ENCODE measurements at regions not wholly inside any gene's neighbourhood (a gene's known extent, or its start where the extent isn't known, plus 50 kb on each side); places are given as distances from the start of the nearest gene placed in this dataset.
"Not testable (repeated sequence)": the region's sequence is repeated elsewhere in the genome, so short reads cannot be mapped to it uniquely, and the experiment has no call there.

DNA sequence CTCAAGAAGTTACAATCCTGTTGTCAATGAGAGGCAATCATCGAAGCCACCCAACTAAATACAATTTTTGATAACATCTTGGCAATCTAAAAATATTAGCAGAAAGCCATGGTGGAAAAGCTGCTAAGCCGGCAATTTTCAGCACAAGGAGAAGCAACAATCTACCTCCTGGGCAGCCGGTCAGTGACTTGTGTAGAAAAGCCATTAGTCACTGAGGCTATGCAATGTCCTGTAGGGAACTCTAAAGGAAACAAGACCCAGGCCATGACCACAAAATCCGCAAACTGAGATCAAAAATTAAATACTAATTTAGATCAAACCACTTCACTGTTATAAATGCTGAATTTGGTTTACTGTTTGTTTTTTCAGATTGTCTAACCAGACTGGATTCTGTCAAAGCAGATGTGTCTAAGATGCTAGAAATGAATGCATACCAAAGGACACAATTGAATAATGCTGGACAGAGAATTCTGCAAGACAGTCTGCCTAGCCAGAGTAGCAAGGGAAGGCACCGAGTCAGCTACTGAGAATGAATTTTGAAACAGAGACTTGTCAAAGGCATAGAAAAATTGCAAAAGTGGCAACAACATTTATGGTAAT is 384.8 kb downstream of the PRELID2 start:
- DNase-seq (no peak), ATAC-seq (ENCODE audit: low read depth in 2 of 2) (no peak)
- H3K9me3 Mint-ChIP-seq: peaks cover 0 to 8% (median 4%) of the 10 kb centered on the region in 7 donors
- Histone ChIP-seq H3K9me3 (ENCODE audit: control insufficient read depth in 2 of 2, low read length in 2 of 2) (no peaks in the 10 kb centered on the region), H3K36me3 (ENCODE audit: control insufficient read depth, insufficient read depth, low read length) (no peaks in the 10 kb centered on the region), H3K4me3 (ENCODE audit: low read depth, low read length) (no peak overlapping the region), H3K27ac (ENCODE audit: insufficient read depth, low read length, poor library complexity, severe bottlenecking) (no peak overlapping the region), H3K4me1 (ENCODE audit: control insufficient read depth, insufficient read depth, low read length, poor library complexity, severe bottlenecking) (no peaks in the 10 kb centered on the region), H3K27me3 (ENCODE audit: control insufficient read depth, insufficient read depth, low read length) (no peaks in the 10 kb centered on the region)
- no peaks in the 10 kb centered on the region for H3K36me3 Mint-ChIP-seq
- H3K27me3 Mint-ChIP-seq: no peaks in the 10 kb centered on the region
- no peak overlapping the region for H3K27ac Mint-ChIP-seq
- H3K4me1 Mint-ChIP-seq: no peaks in the 10 kb centered on the region
- H3K4me3 Mint-ChIP-seq: no peak overlapping the region

GRCh38 chr5:145449794-145450193 is 385.3 kb downstream of the PRELID2 start:
- no peak overlapping the region for H3K27ac ChIP-seq (ENCODE audit: insufficient read depth, low read length, poor library complexity, severe bottlenecking)
- no peaks in the 10 kb centered on the region for H3K4me1 ChIP-seq (ENCODE audit: control insufficient read depth, insufficient read depth, low read length, poor library complexity, severe bottlenecking)
- Mint-ChIP-seq H3K36me3 (no peaks in the 10 kb centered on the region), H3K4me3 (no peak overlapping the region), H3K27me3 (no peaks in the 10 kb centered on the region), H3K27ac (no peak overlapping the region), H3K4me1 (no peaks in the 10 kb centered on the region), H3K9me3 (peaks cover 0 to 8% (median 5%) of the 10 kb centered on the region in 7 donors)
- H3K9me3 ChIP-seq (ENCODE audit: control insufficient read depth in 2 of 2, low read length in 2 of 2): no peaks in the 10 kb centered on the region
- no peaks in the 10 kb centered on the region for H3K27me3 ChIP-seq (ENCODE audit: control insufficient read depth, insufficient read depth, low read length)
- H3K4me3 ChIP-seq (ENCODE audit: low read depth, low read length): no peak overlapping the region
- DNase-seq (no peak), ATAC-seq (ENCODE audit: low read depth in 2 of 2) (no peak)
- no peaks in the 10 kb centered on the region for H3K36me3 ChIP-seq (ENCODE audit: control insufficient read depth, insufficient read depth, low read length)

- not testable (repeated sequence) for H3K4me1 Mint-ChIP-seq; DNase-seq; H3K27me3 Mint-ChIP-seq; H3K27me3 ChIP-seq (ENCODE audit: control insufficient read depth, insufficient read depth, low read length); H3K9me3 Mint-ChIP-seq; H3K4me3 Mint-ChIP-seq; H3K27ac ChIP-seq (ENCODE audit: insufficient read depth, low read length, poor library complexity, severe bottlenecking); ATAC-seq (ENCODE audit: low read depth in 2 of 2); H3K9me3 ChIP-seq (ENCODE audit: control insufficient read depth in 2 of 2, low read length in 2 of 2); H3K4me1 ChIP-seq (ENCODE audit: control insufficient read depth, insufficient read depth, low read length, poor library complexity, severe bottlenecking); H3K27ac Mint-ChIP-seq; H3K4me3 ChIP-seq (ENCODE audit: low read depth, low read length); H3K36me3 Mint-ChIP-seq; H3K36me3 ChIP-seq (ENCODE audit: control insufficient read depth, insufficient read depth, low read length)
Measured at GRCh38 chr5:145446875-145447274, 388.3 kb downstream of the PRELID2 start.

DNA sequence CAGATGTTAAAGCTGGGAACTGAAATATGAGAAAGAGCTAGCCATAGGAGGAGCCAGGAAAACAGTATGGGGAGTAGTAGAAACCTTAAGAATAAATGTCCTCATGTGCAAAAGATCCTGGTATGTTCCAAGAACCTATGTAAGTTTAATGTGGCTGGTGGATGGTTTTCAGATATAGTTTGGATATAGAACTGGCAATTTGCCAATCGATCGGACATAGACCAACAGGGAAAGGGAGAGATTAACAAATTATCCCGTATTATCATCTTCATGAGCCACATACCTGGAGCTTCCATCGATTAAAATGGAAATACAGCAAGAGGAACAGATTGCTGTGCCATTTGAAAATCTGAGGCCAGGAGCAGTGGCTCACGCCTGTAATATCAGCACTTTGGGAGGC is 388.7 kb downstream of the PRELID2 start:
- no peak for DNase-seq

DNA sequence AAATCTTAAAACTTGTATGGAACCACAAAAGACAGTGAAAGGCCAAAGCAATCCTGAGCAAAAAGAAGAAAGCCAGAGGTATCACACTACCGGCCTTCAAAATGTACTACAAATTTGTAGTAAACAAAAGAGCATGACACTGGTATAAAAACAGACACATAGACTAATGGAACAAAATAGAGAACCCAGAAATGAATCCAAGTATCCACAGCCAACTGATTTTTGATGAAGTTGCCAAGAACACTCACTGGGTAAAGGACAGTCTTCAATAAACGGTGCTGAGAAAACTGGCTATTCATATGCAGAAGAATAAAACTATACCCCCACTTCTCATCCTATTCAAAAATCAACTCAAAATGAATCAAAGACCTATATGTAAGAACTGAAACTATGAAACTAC is 390.1 kb downstream of the PRELID2 start:
- no peaks in the 10 kb centered on the region for H3K36me3 ChIP-seq (ENCODE audit: control insufficient read depth, insufficient read depth, low read length)
- no peak for ATAC-seq (ENCODE audit: low read depth in 2 of 2)
- peaks cover 0 to 3% of the 10 kb centered on the region in 2 experiments for H3K9me3 ChIP-seq (ENCODE audit: control insufficient read depth in 2 of 2, low read length in 2 of 2)
- H3K27ac ChIP-seq (ENCODE audit: insufficient read depth, low read length, poor library complexity, severe bottlenecking): no peak overlapping the region
- H3K4me3 Mint-ChIP-seq: peak overlapping the region in 1 of 4 donors; percentile 54
- H3K4me1 ChIP-seq (ENCODE audit: control insufficient read depth, insufficient read depth, low read length, poor library complexity, severe bottlenecking): no peaks in the 10 kb centered on the region
- no peaks in the 10 kb centered on the region for H3K27me3 ChIP-seq (ENCODE audit: control insufficient read depth, insufficient read depth, low read length)
- no peak for DNase-seq
- H3K27ac Mint-ChIP-seq: no peak overlapping the region
- H3K36me3 Mint-ChIP-seq: no peaks in the 10 kb centered on the region
- H3K4me1 Mint-ChIP-seq: no peaks in the 10 kb centered on the region
- no peak overlapping the region for H3K4me3 ChIP-seq (ENCODE audit: low read depth, low read length)
- peaks cover 0 to 11% (median 4%) of the 10 kb centered on the region in 7 donors for H3K9me3 Mint-ChIP-seq
- no peaks in the 10 kb centered on the region for H3K27me3 Mint-ChIP-seq

More for the DNA sequence above, 388.7 kb downstream of the PRELID2 start:
- no peak for ATAC-seq (ENCODE audit: low read depth in 2 of 2)
- Histone ChIP-seq H3K4me1 (ENCODE audit: control insufficient read depth, insufficient read depth, low read length, poor library complexity, severe bottlenecking) (no peaks in the 10 kb centered on the region), H3K4me3 (ENCODE audit: low read depth, low read length) (no peak overlapping the region), H3K27me3 (ENCODE audit: control insufficient read depth, insufficient read depth, low read length) (no peaks in the 10 kb centered on the region), H3K9me3 (ENCODE audit: control insufficient read depth in 2 of 2, low read length in 2 of 2) (no peaks in the 10 kb centered on the region), H3K36me3 (ENCODE audit: control insufficient read depth, insufficient read depth, low read length) (no peaks in the 10 kb centered on the region), H3K27ac (ENCODE audit: insufficient read depth, low read length, poor library complexity, severe bottlenecking) (no peak overlapping the region)
- Mint-ChIP-seq H3K4me1 (no peaks in the 10 kb centered on the region), H3K27ac (no peak overlapping the region), H3K4me3 (no peak overlapping the region), H3K9me3 (peaks cover 0 to 8% (median 4%) of the 10 kb centered on the region in 7 donors), H3K36me3 (no peaks in the 10 kb centered on the region), H3K27me3 (no peaks in the 10 kb centered on the region)

- peaks cover 0 to 3% of the 10 kb centered on the region in 2 experiments for H3K9me3 ChIP-seq (ENCODE audit: control insufficient read depth in 2 of 2, low read length in 2 of 2)
- no peaks in the 10 kb centered on the region for H3K4me1 ChIP-seq (ENCODE audit: control insufficient read depth, insufficient read depth, low read length, poor library complexity, severe bottlenecking)
- no peak for ATAC-seq (ENCODE audit: low read depth in 2 of 2)
- H3K4me3 Mint-ChIP-seq: no peak overlapping the region
- H3K27me3 Mint-ChIP-seq: no peaks in the 10 kb centered on the region
- no peak for DNase-seq
- no peaks in the 10 kb centered on the region for H3K36me3 ChIP-seq (ENCODE audit: control insufficient read depth, insufficient read depth, low read length)
- H3K4me1 Mint-ChIP-seq: no peaks in the 10 kb centered on the region
- no peak overlapping the region for H3K4me3 ChIP-seq (ENCODE audit: low read depth, low read length)
- H3K9me3 Mint-ChIP-seq: peaks cover 0 to 14% (median 4%) of the 10 kb centered on the region in 7 donors
- no peak overlapping the region for H3K27ac Mint-ChIP-seq
- no peak overlapping the region for H3K27ac ChIP-seq (ENCODE audit: insufficient read depth, low read length, poor library complexity, severe bottlenecking)
- no peaks in the 10 kb centered on the region for H3K27me3 ChIP-seq (ENCODE audit: control insufficient read depth, insufficient read depth, low read length)
- H3K36me3 Mint-ChIP-seq: no peaks in the 10 kb centered on the region
Measured at GRCh38 chr5:145443964-145444363, 391.2 kb downstream of the PRELID2 start.

GRCh38 chr5:145443366-145443765 is 391.8 kb downstream of the PRELID2 start:
- no peak for ATAC-seq (ENCODE audit: low read depth in 2 of 2)
- no peaks in the 10 kb centered on the region for H3K36me3 ChIP-seq (ENCODE audit: control insufficient read depth, insufficient read depth, low read length)
- no peak for DNase-seq
- H3K27ac ChIP-seq (ENCODE audit: insufficient read depth, low read length, poor library complexity, severe bottlenecking): no peak overlapping the region
- H3K27me3 Mint-ChIP-seq: no peaks in the 10 kb centered on the region
- no peak overlapping the region for H3K4me3 ChIP-seq (ENCODE audit: low read depth, low read length)
- no peaks in the 10 kb centered on the region for H3K4me1 ChIP-seq (ENCODE audit: control insufficient read depth, insufficient read depth, low read length, poor library complexity, severe bottlenecking)
- H3K27ac Mint-ChIP-seq: no peak overlapping the region
- peaks cover 0 to 3% of the 10 kb centered on the region in 2 experiments for H3K9me3 ChIP-seq (ENCODE audit: control insufficient read depth in 2 of 2, low read length in 2 of 2)
- H3K4me1 Mint-ChIP-seq: no peaks in the 10 kb centered on the region
- H3K36me3 Mint-ChIP-seq: no peaks in the 10 kb centered on the region
- H3K27me3 ChIP-seq (ENCODE audit: control insufficient read depth, insufficient read depth, low read length): no peaks in the 10 kb centered on the region
- H3K4me3 Mint-ChIP-seq: no peak overlapping the region
- H3K9me3 Mint-ChIP-seq: peaks cover 0 to 11% (median 4%) of the 10 kb centered on the region in 7 donors

- H3K4me1 Mint-ChIP-seq; H3K27me3 Mint-ChIP-seq; ATAC-seq (ENCODE audit: low read depth in 2 of 2); DNase-seq; H3K4me1 ChIP-seq (ENCODE audit: control insufficient read depth, insufficient read depth, low read length, poor library complexity, severe bottlenecking); H3K27ac Mint-ChIP-seq; H3K27me3 ChIP-seq (ENCODE audit: control insufficient read depth, insufficient read depth, low read length); H3K27ac ChIP-seq (ENCODE audit: insufficient read depth, low read length, poor library complexity, severe bottlenecking); H3K4me3 ChIP-seq (ENCODE audit: low read depth, low read length); H3K9me3 ChIP-seq (ENCODE audit: control insufficient read depth in 2 of 2, low read length in 2 of 2); H3K4me3 Mint-ChIP-seq; H3K36me3 ChIP-seq (ENCODE audit: control insufficient read depth, insufficient read depth, low read length); H3K36me3 Mint-ChIP-seq: not testable (repeated sequence)
- peaks cover 0 to 11% (median 4%) of the 10 kb centered on the region in 7 donors for H3K9me3 Mint-ChIP-seq
Measured at GRCh38 chr5:145442661-145443060, 392.5 kb downstream of the PRELID2 start.
